Muscle layer of duodenum (tissue), 2 donors: ENCODE measurements at regions not wholly inside any gene's neighbourhood (a gene's known extent, or its start where the extent isn't known, plus 50 kb on each side); places are given as distances from the start of the nearest gene placed in this dataset.

Source experiments
- H3K27ac ChIP-seq: one replicate; pipeline ENCODE4 v1.7.0; 2013; ENCODE audit warnings: mild to moderate bottlenecking, low read length
- H3K27me3 ChIP-seq: one replicate; pipeline ENCODE4 v1.7.0; 2013; ENCODE audit warnings: low read depth, mild to moderate bottlenecking, control low read depth, low read length
- H3K36me3 ChIP-seq, 2 donors: one replicate each; pipeline ENCODE4 v1.7.0; 2013; ENCODE audit warnings: low read length in 2 of 2, control low read depth in 1 of 2, mild to moderate bottlenecking in 1 of 2; ENCODE audit not compliant: insufficient read depth in 2 of 2, control insufficient read depth in 1 of 2
- H3K4me1 ChIP-seq, 2 donors: one replicate each; pipeline ENCODE4 v1.7.0; 2013; ENCODE audit warnings: low read length in 2 of 2, mild to moderate bottlenecking in 2 of 2, control low read depth in 1 of 2, moderate library complexity in 1 of 2; ENCODE audit not compliant: insufficient read depth in 2 of 2, control insufficient read depth in 1 of 2
- H3K4me3 ChIP-seq, 2 donors: one replicate each; pipeline ENCODE4 v1.7.0; 2013; ENCODE audit warnings: low read length in 2 of 2, low read depth in 1 of 2, mild to moderate bottlenecking in 1 of 2
- H3K9me3 ChIP-seq, 2 donors: one replicate each; pipeline ENCODE4 v1.7.0; 2013; ENCODE audit warnings: low read length in 2 of 2, control low read depth in 1 of 2, mild to moderate bottlenecking in 1 of 2; ENCODE audit not compliant: control insufficient read depth in 1 of 2
- donor health status: healthy.

GRCh38 chr16:74064120-74064735 lies 232.4 kb upstream of the PSMD7 start:
- Histone ChIP-seq H3K4me1 (peaks cover 0 to 5% of the 10 kb centered on the region in 2 donors), H3K27ac (no peak overlapping the region), H3K27me3 (no peaks in the 10 kb centered on the region), H3K9me3 (no peaks in the 10 kb centered on the region), H3K4me3 (no peak overlapping the region), H3K36me3 (no peaks in the 10 kb centered on the region)

- H3K27ac ChIP-seq: no peak overlapping the region
- H3K4me3 ChIP-seq: no peak overlapping the region
- peaks cover 0 to 6% of the 10 kb centered on the region in 2 donors for H3K9me3 ChIP-seq
- H3K4me1 ChIP-seq: no peaks in the 10 kb centered on the region
- H3K36me3 ChIP-seq: no peaks in the 10 kb centered on the region
- no peaks in the 10 kb centered on the region for H3K27me3 ChIP-seq
Measured at GRCh38 chr16:74053826-74054225, 242.8 kb upstream of the PSMD7 start.

- H3K27ac ChIP-seq: no peak overlapping the region
- no peaks in the 10 kb centered on the region for H3K27me3 ChIP-seq
- no peaks in the 10 kb centered on the region for H3K4me1 ChIP-seq
- no peak overlapping the region for H3K4me3 ChIP-seq
- no peaks in the 10 kb centered on the region for H3K36me3 ChIP-seq
- H3K9me3 ChIP-seq: peaks cover 0 to 6% of the 10 kb centered on the region in 2 donors
Measured at GRCh38 chr16:74053312-74053711, 243.3 kb upstream of the PSMD7 start.

GRCh38 chr16:74052016-74052415 lies 244.6 kb upstream of the PSMD7 start:
- Histone ChIP-seq H3K4me1 (no peaks in the 10 kb centered on the region), H3K9me3 (peaks cover 0 to 6% of the 10 kb centered on the region in 2 donors), H3K27me3 (no peaks in the 10 kb centered on the region), H3K27ac (no peak overlapping the region), H3K4me3 (no peak overlapping the region), H3K36me3 (no peaks in the 10 kb centered on the region)

GRCh38 chr16:74049027-74049426 lies 247.6 kb upstream of the PSMD7 start:
- Histone ChIP-seq H3K36me3 (no peaks in the 10 kb centered on the region), H3K27me3 (no peaks in the 10 kb centered on the region), H3K4me1 (no peaks in the 10 kb centered on the region), H3K4me3 (no peak overlapping the region), H3K9me3 (no peaks in the 10 kb centered on the region), H3K27ac (no peak overlapping the region)

- no peak overlapping the region for H3K27ac ChIP-seq
- no peaks in the 10 kb centered on the region for H3K27me3 ChIP-seq
- no peaks in the 10 kb centered on the region for H3K9me3 ChIP-seq
- no peak overlapping the region for H3K4me3 ChIP-seq
- no peaks in the 10 kb centered on the region for H3K4me1 ChIP-seq
- no peaks in the 10 kb centered on the region for H3K36me3 ChIP-seq
Measured at GRCh38 chr16:74046524-74046923, 250.1 kb upstream of the PSMD7 start.

- Histone ChIP-seq H3K9me3 (no peaks in the 10 kb centered on the region), H3K4me1 (no peaks in the 10 kb centered on the region), H3K27ac (no peak overlapping the region), H3K27me3 (no peaks in the 10 kb centered on the region), H3K36me3 (no peaks in the 10 kb centered on the region), H3K4me3 (no peak overlapping the region)
Measured at GRCh38 chr16:74045513-74045912, 251.1 kb upstream of the PSMD7 start.

GRCh38 chr16:74035816-74036215 lies 260.8 kb upstream of the PSMD7 start:
- Histone ChIP-seq H3K4me1 (no peaks in the 10 kb centered on the region), H3K4me3 (no peak overlapping the region), H3K9me3 (no peaks in the 10 kb centered on the region), H3K36me3 (no peaks in the 10 kb centered on the region), H3K27ac (no peak overlapping the region), H3K27me3 (no peaks in the 10 kb centered on the region)

- Histone ChIP-seq H3K36me3 (no peaks in the 10 kb centered on the region), H3K4me3 (no peak overlapping the region)
Measured at GRCh38 chr16:74034862-74035261, 261.8 kb upstream of the PSMD7 start.

GRCh38 chr16:74034200-74034599 lies 262.4 kb upstream of the PSMD7 start:
- Histone ChIP-seq H3K9me3 (no peaks in the 10 kb centered on the region), H3K27ac (no peak overlapping the region), H3K4me1 (no peaks in the 10 kb centered on the region), H3K27me3 (no peaks in the 10 kb centered on the region), H3K36me3 (no peaks in the 10 kb centered on the region), H3K4me3 (no peak overlapping the region)

More at GRCh38 chr16:74034862-74035261, 261.8 kb upstream of the PSMD7 start:
- Histone ChIP-seq H3K9me3 (no peaks in the 10 kb centered on the region), H3K4me1 (no peaks in the 10 kb centered on the region), H3K27me3 (no peaks in the 10 kb centered on the region), H3K27ac (no peak overlapping the region)

- H3K4me1 ChIP-seq: no peaks in the 10 kb centered on the region
- no peak overlapping the region for H3K27ac ChIP-seq
- no peaks in the 10 kb centered on the region for H3K27me3 ChIP-seq
- no peak overlapping the region for H3K4me3 ChIP-seq
- H3K9me3 ChIP-seq: no peaks in the 10 kb centered on the region
- no peaks in the 10 kb centered on the region for H3K36me3 ChIP-seq
Measured at GRCh38 chr16:74033441-74033995, 263.1 kb upstream of the PSMD7 start.

GRCh38 chr16:74031551-74031950 lies 265.1 kb upstream of the PSMD7 start:
- Histone ChIP-seq H3K9me3 (no peaks in the 10 kb centered on the region), H3K27ac (no peak overlapping the region), H3K27me3 (no peaks in the 10 kb centered on the region), H3K4me3 (no peak overlapping the region), H3K4me1 (no peaks in the 10 kb centered on the region), H3K36me3 (no peaks in the 10 kb centered on the region)
